H1 (cell line): ENCODE measurements at regions not wholly inside any gene's neighbourhood (a gene's known extent, or its start where the extent isn't known, plus 50 kb on each side); places are given as distances from the start of the nearest gene placed in this dataset.

ENCODE experiments used
- CTCF ChIA-PET: fragments of 300-600 bp; sonication (Branson Sonifier 250); formaldehyde crosslinking; loops from one replicate; lab custom pipeline; 2021; ENCODE audit not compliant: partially characterized antibody; lab: Charles Lee
- POLR2A ChIA-PET: fragments of 300-600 bp; sonication (Branson Sonifier 250); formaldehyde crosslinking; loops from one replicate; lab custom pipeline; 2021; ENCODE audit warnings: inconsistent platforms; ENCODE audit not compliant: partially characterized antibody; lab: Charles Lee
- DNase-seq, 2 experiments: peaks; one replicate each; pipeline versions ENCODE4 v3.0.0 to v3.0.0-alpha.2; 2010 to 2022; ENCODE audit warnings: low spot score in 2 of 2, low read depth in 1 of 2, mixed read lengths in 1 of 2
- FAIRE-seq: peaks from 2 replicates; lab custom pipeline; 2011; peaks lifted over from hg19 to GRCh38; lab: Jason Lieb, UNC
- H2AFZ ChIP-seq: 2 replicates; pipeline ENCODE4 v1.8.1; 2012; ENCODE audit warnings: low read length, inconsistent platforms
- H2AK5ac ChIP-seq: 2 replicates; pipeline ENCODE4 v1.6.1; 2013; ENCODE audit warnings: low read depth, low read length
- H2BK120ac ChIP-seq: replicated peaks from 2 replicates; pipeline ENCODE3; 2013; ENCODE audit warnings: low read depth, low read length, inconsistent platforms
- H2BK12ac ChIP-seq: 2 replicates; pipeline ENCODE4 v1.6.1; 2013; ENCODE audit warnings: low read depth, low read length
- H2BK15ac ChIP-seq: 2 replicates; pipeline ENCODE4 v1.6.1; 2013; ENCODE audit warnings: low read length
- H2BK20ac ChIP-seq: 2 replicates; pipeline ENCODE4 v1.6.1; 2013; ENCODE audit warnings: low read length
- H2BK5ac ChIP-seq: 2 replicates; pipeline ENCODE4 v1.6.1; 2013; ENCODE audit warnings: low read depth, low read length
- H3K14ac ChIP-seq: 2 replicates; pipeline ENCODE4 v1.6.1; 2013; ENCODE audit warnings: inconsistent platforms; ENCODE audit not compliant: insufficient read length
- H3K18ac ChIP-seq: 2 replicates; pipeline ENCODE4 v1.6.1; 2013; ENCODE audit warnings: low read length; ENCODE audit errors: extremely low read depth
- H3K23ac ChIP-seq: 2 replicates; pipeline ENCODE4 v1.6.1; 2013; ENCODE audit warnings: inconsistent platforms; ENCODE audit not compliant: insufficient read length
- H3K23me2 ChIP-seq: 2 replicates; pipeline ENCODE4 v1.6.1; 2013; ENCODE audit warnings: low read depth, low read length
- H3K27ac ChIP-seq: 2 replicates; pipeline ENCODE4 v1.6.1; 2011; ENCODE audit warnings: low read depth, low read length, inconsistent platforms
- H3K27me3 ChIP-seq, 4 experiments: replicated peaks in 1 of 4; 1 replicate in 1 of 4; 2 replicates in 3 of 4; pipeline versions ENCODE4 v1.6.1 to v1.8.1; 2011 to 2013; ENCODE audit warnings: low read length in 3 of 4, mild to moderate bottlenecking in 3 of 4, inconsistent platforms in 2 of 4, mixed read lengths in 2 of 4, moderate library complexity in 1 of 4; ENCODE audit not compliant: control insufficient read depth in 3 of 4, insufficient read depth in 3 of 4; ENCODE audit errors: extremely low read depth in 1 of 4
- H3K36me3 ChIP-seq, 4 experiments: 2 replicates each; pipeline versions ENCODE4 v1.6.1 to v1.8.1; 2011 to 2013; ENCODE audit warnings: mild to moderate bottlenecking in 4 of 4, low read length in 3 of 4, moderate library complexity in 2 of 4, control low read depth in 1 of 4, inconsistent platforms in 1 of 4; ENCODE audit not compliant: insufficient read depth in 4 of 4, control insufficient read depth in 2 of 4
- H3K4ac ChIP-seq: replicated peaks from 2 replicates; pipeline ENCODE3; 2013; ENCODE audit warnings: low read length, low read depth, mixed read lengths, inconsistent platforms; ENCODE audit not compliant: insufficient read length
- H3K4me1 ChIP-seq, 4 experiments: replicated peaks in 1 of 4; 1 replicate in 1 of 4; 2 replicates in 3 of 4; pipeline versions ENCODE4 v1.6.1 to v1.8.1; 2011 to 2013; ENCODE audit warnings: low read length in 3 of 4, inconsistent platforms in 2 of 4, mixed read lengths in 1 of 4; ENCODE audit not compliant: insufficient read depth in 4 of 4, control insufficient read depth in 3 of 4
- H3K4me2 ChIP-seq, 2 experiments: 2 replicates each; pipeline versions ENCODE4 v1.6.1 to v1.8.1; 2011 to 2013; ENCODE audit warnings: low read depth in 2 of 2, low read length in 2 of 2, control low read depth in 1 of 2, inconsistent platforms in 1 of 2, mild to moderate bottlenecking in 1 of 2; ENCODE audit not compliant: insufficient read depth in 1 of 2
- H3K4me3 ChIP-seq, 4 experiments: fragments of 200-600, 300-600 bp in 1 of 4; sonication (generic), shearing (Covaris generic), sonication (Bioruptor Twin) in 1 of 4; 2 replicates each; pipeline versions ENCODE4 v1.5.1 to v1.8.1; 2011 to 2016; ENCODE audit warnings: low read length in 4 of 4, low read depth in 3 of 4, control low read depth in 2 of 4, inconsistent platforms in 2 of 4, mild to moderate bottlenecking in 2 of 4, mixed read lengths in 1 of 4, moderate library complexity in 1 of 4; ENCODE audit not compliant: insufficient read depth in 2 of 4; ENCODE audit errors: extremely low read depth in 1 of 4
- H3K56ac ChIP-seq: replicated peaks from 2 replicates; pipeline ENCODE3; 2013; ENCODE audit warnings: low read depth, mild to moderate bottlenecking, mixed read lengths, low read length, inconsistent platforms; ENCODE audit not compliant: insufficient read length
- H3K79me1 ChIP-seq: 2 replicates; pipeline ENCODE4 v1.6.1; 2013; ENCODE audit warnings: low read depth, low read length, control low read depth
- H3K79me2 ChIP-seq, 2 experiments: 2 replicates each; pipeline versions ENCODE4 v1.6.1 to v1.8.1; 2012 to 2013; ENCODE audit warnings: low read length in 2 of 2, mild to moderate bottlenecking in 2 of 2, inconsistent platforms in 1 of 2; ENCODE audit not compliant: insufficient read depth in 2 of 2, control insufficient read depth in 1 of 2
- H3K9ac ChIP-seq, 4 experiments: replicated peaks in 1 of 4; 1 replicate in 1 of 4; 2 replicates in 3 of 4; pipeline versions ENCODE4 v1.6.1 to v1.8.1; 2011 to 2013; ENCODE audit warnings: low read depth in 3 of 4, low read length in 3 of 4, control low read depth in 2 of 4, mild to moderate bottlenecking in 2 of 4, moderate library complexity in 2 of 4, inconsistent platforms in 1 of 4; ENCODE audit errors: extremely low read depth in 1 of 4
- H3K9me3 ChIP-seq, 2 experiments: 2 replicates each; pipeline versions ENCODE4 v1.6.1 to v1.8.1; 2012 to 2013; ENCODE audit warnings: mild to moderate bottlenecking in 2 of 2, moderate library complexity in 2 of 2, control low read depth in 1 of 2, inconsistent platforms in 1 of 2, low read depth in 1 of 2, low read length in 1 of 2, mixed read lengths in 1 of 2; ENCODE audit not compliant: insufficient read depth in 2 of 2
- H4K20me1 ChIP-seq, 2 experiments: replicated peaks in 1 of 2; 2 replicates each; pipeline versions ENCODE3 to v1.8.1; 2011 to 2013; ENCODE audit warnings: inconsistent platforms in 2 of 2, low read length in 2 of 2, mild to moderate bottlenecking in 1 of 2; ENCODE audit not compliant: insufficient read depth in 2 of 2, control insufficient read depth in 1 of 2
- H4K5ac ChIP-seq: 2 replicates; pipeline ENCODE4 v1.6.1; 2013; ENCODE audit warnings: low read length, low read depth, mixed read lengths, inconsistent platforms; ENCODE audit not compliant: insufficient read length
- H4K8ac ChIP-seq: 2 replicates; pipeline ENCODE4 v1.8.0; 2013; ENCODE audit warnings: mild to moderate bottlenecking, moderate library complexity, low read length, inconsistent platforms; ENCODE audit not compliant: insufficient read depth; ENCODE audit errors: extremely low read depth
- H4K91ac ChIP-seq: replicated peaks from 2 replicates; pipeline ENCODE3; 2013; ENCODE audit warnings: low read length, mixed read lengths, inconsistent platforms; ENCODE audit not compliant: insufficient read length
- CBX5 ChIP-seq: fragments of 300-800, 300-1000 bp; sonication (generic); IDR thresholded peaks from 2 replicates; pipeline ENCODE4 v1.7.1; 2016; ENCODE audit warnings: antibody characterized with exemption, low read length, low read depth
- EGR1 ChIP-seq: IDR thresholded peaks from 2 replicates; pipeline ENCODE4 v1.6.1; 2011; ENCODE audit warnings: low read depth, low read length, borderline replicate concordance
- KDM1A ChIP-seq: fragments of 200-600, 300-600 bp; sonication (generic); IDR thresholded peaks from 2 replicates; pipeline ENCODE4 v1.7.1; 2016; ENCODE audit warnings: mild to moderate bottlenecking, low read length, borderline replicate concordance
- NANOG ChIP-seq: IDR thresholded peaks from 2 replicates; pipeline ENCODE4 v1.6.1; 2011; ENCODE audit warnings: low read length, low read depth, mild to moderate bottlenecking, inconsistent platforms; ENCODE audit not compliant: insufficient read depth, poor library complexity, severe bottlenecking
- SIX5 ChIP-seq: IDR thresholded peaks from 2 replicates; pipeline ENCODE4 v1.6.1; 2011; ENCODE audit warnings: mild to moderate bottlenecking, low read depth, low read length
- SUZ12 ChIP-seq: fragments of 200-600 bp; sonication (generic); IDR thresholded peaks from 2 replicates; pipeline ENCODE4 v1.6.1; 2012; ENCODE audit warnings: mild to moderate bottlenecking, inconsistent platforms, low read length, moderate library complexity, mixed read lengths
- TAF7 ChIP-seq: optimal IDR thresholded peaks from 2 replicates; pipeline ENCODE3; 2011; ENCODE audit warnings: low read depth, mild to moderate bottlenecking, inconsistent platforms, low read length, moderate library complexity, borderline replicate concordance
- TBP ChIP-seq: IDR thresholded peaks from 2 replicates; pipeline ENCODE4 v1.6.1; 2011; ENCODE audit warnings: low read depth, low read length, improper control_type of control experiment
- ZNF274 ChIP-seq: IDR thresholded peaks from 2 replicates; pipeline ENCODE4 v1.7.0; 2012; ENCODE audit warnings: low read length, borderline replicate concordance; ENCODE audit errors: extremely low read depth
- WGBS, 2 experiments: shearing (Covaris generic) in 1 of 2; methylation state at CpG; one replicate each; pipeline versions ENCODE4 v1.1.6 to v1.1.7; 2013 to 2015; ENCODE audit warnings: low lambda C conversion rate in 2 of 2, mixed read lengths in 2 of 2, inconsistent platforms in 1 of 2, low coverage in 1 of 2, missing lambda C conversion rate in 1 of 2; ENCODE audit not compliant: insufficient replicate concordance in 2 of 2, insufficient coverage in 1 of 2, insufficient read length in 1 of 2; ENCODE audit errors: extremely low coverage in 1 of 2, missing lambda C conversion rate in 1 of 2; 5-methylcytosine and 5-hydroxymethylcytosine counted together

DNA sequence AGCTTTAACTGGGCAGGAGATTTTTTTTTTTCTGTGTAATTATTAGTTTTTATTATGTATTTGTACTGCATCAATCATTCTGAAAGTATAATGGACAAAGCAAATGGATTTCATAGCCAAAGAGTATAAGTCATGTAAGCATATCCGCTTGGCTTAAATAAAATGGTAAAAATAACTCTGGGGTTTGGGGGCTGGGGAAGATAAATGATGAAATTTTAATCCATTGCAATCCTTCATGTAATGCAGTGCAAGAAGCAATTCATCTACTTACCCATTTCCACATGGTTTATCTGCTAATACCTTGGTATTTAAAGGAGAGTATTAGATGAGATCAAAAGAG, 781.4 kb downstream of the QKI start:
- ChIA-PET CTCF (no interaction called here), POLR2A (no interaction called here)
- Histone ChIP-seq H2BK15ac (no peak overlapping the region), H3K79me1 (no peaks in the 10 kb centered on the region), H4K20me1 (no peaks in the 10 kb centered on the region), H3K4me1 (peaks cover 0 to 2% (median 0%) of the 10 kb centered on the region in 4 experiments; a peak in 1 of 7 replicates), H2BK12ac (no peak overlapping the region), H3K56ac (no peak overlapping the region), H3K4ac (no peak overlapping the region), H3K27me3 (no peaks in the 10 kb centered on the region), H3K9ac (no peak overlapping the region), H3K4me2 (no peak overlapping the region), H4K91ac (no peak overlapping the region), H3K18ac (no peak overlapping the region), H2AFZ (no peak overlapping the region), H3K36me3 (no peaks in the 10 kb centered on the region), H3K79me2 (no peaks in the 10 kb centered on the region), H4K5ac (no peak overlapping the region), H4K8ac (no peak overlapping the region), H3K4me3 (no peak overlapping the region), H3K9me3 (no peaks in the 10 kb centered on the region), H2BK20ac (no peak overlapping the region), H2BK120ac (no peak overlapping the region), H3K23me2 (no peaks in the 10 kb centered on the region), H3K23ac (no peak overlapping the region), H3K27ac (no peak overlapping the region), H2AK5ac (no peak overlapping the region), H3K14ac (no peak overlapping the region), H2BK5ac (no peak overlapping the region)
- no peak for TF ChIP-seq SIX5
- TF ChIP-seq NANOG: no peak
- no peak for TF ChIP-seq SUZ12
- TF ChIP-seq TBP: no peak
- no peak for TF ChIP-seq CBX5
- no peak for TF ChIP-seq EGR1
- TF ChIP-seq KDM1A: no peak
- TF ChIP-seq ZNF274: no peak
- TF ChIP-seq TAF7: no peak
- 89% methylated on average over 1 of the region's 1 CpG; no CpG with 5 or more reads in 1 of the 2 experiments for WGBS, 2 experiments
- FAIRE-seq: no peak
- no peak for DNase-seq
